Lung microvascular endothelial cell (primary cell): ENCODE measurements at regions not wholly inside any gene's neighbourhood (a gene's known extent, or its start where the extent isn't known, plus 50 kb on each side); places are given as distances from the start of the nearest gene placed in this dataset.
"Not testable (repeated sequence)": the region's sequence is repeated elsewhere in the genome, so short reads cannot be mapped to it uniquely, and the experiment has no call there.

Source experiments
- DNase-seq, 2 donors: peaks; one replicate each; pipeline versions ENCODE4 v3.0.0 to v3.0.0-alpha.2; 2010; ENCODE audit warnings: low read depth in 2 of 2

DNA sequence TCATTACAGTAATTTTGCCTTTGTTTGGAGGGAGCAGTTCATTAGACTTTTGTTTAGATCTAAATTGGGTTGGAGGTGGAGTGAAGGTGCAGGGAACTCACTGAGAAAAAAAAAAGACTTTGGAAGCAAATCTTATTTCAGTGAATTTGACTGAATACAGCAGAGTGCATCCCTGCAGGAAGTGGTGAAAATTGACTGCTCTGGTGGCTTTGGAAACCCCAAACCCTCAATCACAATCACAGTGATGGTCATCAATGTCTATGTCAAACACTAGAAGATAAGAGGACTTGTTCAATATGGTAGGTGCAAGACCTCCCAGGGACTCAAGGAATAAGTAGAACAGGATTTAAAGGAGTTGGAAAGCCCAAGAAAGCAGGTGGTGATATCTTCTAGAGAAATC is 76.0 kb upstream of the RASA1 start:
- DNase-seq = no peak

DNA sequence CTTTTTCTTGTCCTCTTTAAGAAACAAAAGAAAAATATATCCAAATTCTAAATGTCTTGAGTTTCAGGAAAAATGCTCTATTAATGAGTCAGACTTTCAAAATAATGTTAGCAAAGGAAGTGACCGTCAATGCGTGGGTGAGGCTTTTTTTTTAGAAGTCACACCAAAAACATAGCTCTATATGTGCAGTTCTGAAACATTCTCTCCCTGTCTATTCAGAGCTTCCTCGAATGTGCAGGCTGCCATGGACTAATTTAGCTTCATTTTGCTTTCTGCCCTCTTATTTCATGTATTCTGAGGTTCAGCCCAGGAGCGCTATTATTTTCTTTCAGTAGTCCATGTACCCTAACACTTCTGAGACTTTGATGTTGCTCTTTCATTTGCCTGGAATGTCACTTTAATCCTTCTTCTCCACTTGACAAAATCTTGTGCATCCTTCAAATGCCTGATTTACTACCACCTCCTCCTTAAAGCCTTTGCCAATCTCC is 72.5 kb upstream of the RASA1 start:
- DNase-seq = peak; percentile 30 to 81

DNA sequence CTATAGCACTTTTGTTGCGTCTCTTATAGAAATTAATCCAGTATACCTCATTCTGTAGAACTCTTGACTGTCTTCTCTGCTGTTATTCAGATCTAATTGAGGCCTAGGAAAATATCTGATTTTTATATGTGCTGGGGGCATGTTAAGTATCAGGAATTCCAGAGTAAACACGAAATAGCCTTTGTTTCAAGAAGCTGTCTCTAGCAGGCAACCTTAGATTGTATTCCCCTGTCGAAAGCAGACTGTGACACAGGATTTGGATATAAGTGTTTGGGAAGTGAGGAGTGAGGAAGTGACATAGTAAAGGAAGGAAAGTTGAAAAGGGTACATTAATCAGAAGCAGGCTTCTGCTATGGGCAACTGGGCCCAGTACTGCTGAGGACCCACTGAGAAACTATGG is 72.1 kb upstream of the RASA1 start:
- peak; percentile 2 to 56 for DNase-seq

DNA sequence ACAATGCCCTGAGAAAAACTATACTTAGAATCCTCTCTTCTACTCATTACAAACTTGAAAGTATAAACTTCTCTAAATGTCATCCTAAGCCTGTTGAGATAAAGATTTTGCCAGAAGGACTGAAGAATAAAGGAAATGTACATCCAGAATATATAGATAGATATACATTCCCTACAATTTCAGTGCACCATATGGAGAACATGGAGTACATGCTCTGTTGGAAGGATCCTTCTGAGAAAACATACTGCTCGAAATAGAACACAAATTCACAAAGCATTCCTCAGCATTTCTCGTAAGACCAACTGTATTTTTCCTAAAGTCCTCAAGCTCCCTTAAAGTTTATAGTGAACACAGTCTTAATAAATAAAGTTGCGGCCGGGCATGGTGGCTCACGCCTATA is 69.7 kb upstream of the RASA1 start:
- no peak for DNase-seq

DNA sequence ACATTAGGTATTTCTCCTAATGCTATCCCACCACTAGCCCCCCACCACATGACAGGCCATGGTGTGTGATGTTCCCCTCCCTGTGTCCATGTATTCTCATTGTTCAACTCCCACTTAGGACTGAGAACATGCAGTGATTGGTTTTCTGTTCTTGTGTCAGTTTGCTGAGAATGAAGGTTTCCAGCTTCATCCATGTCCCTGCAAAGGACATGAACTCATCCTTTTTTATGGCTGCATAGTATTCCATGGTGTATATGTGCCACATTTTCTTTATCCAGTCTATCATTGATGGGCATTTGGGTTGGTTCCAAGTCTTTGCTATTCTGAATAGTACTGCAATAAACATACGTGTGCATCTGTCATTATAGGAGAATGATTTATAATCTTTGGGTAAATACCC is 68.4 kb upstream of the RASA1 start:
- DNase-seq = not testable (repeated sequence)

DNA sequence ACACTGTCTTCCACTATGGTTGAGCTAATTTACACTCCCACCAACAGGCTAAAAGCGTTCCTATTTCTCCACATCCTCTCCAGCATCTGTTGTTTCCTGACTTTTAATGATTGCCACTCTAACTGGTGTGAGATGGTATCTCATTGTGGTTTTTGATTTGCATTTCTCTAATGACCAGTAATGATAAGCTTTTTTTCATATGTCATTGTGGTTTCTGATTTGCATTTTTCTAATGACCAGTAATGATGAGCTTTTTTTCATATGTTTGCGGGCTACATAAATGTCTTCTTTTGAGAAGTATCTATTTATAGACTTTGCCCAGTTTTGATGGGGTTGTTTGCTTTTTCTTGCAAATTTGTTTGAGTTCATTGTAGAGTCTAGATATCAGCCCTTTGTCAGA is 68.0 kb upstream of the RASA1 start:
- DNase-seq = not testable (repeated sequence)

DNA sequence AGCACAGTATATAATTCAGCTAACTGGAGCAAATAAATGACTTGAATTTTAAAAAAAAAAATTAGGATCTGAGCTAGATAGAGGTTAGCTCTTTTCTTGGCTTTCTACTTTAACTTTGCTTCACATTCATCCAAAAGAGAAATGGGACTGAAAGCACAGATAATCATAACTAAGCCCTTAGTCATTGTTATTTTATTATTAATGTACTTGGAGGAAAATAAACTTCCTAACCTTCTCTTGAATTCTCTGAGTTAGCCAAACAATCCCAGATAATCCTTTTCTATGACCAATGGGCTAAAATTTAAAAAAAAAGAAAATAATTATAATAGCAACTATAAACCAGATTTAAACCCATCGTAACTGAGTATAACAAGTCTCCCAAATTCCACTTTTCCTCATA is 57.6 kb upstream of the RASA1 start:
- no peak for DNase-seq

DNA sequence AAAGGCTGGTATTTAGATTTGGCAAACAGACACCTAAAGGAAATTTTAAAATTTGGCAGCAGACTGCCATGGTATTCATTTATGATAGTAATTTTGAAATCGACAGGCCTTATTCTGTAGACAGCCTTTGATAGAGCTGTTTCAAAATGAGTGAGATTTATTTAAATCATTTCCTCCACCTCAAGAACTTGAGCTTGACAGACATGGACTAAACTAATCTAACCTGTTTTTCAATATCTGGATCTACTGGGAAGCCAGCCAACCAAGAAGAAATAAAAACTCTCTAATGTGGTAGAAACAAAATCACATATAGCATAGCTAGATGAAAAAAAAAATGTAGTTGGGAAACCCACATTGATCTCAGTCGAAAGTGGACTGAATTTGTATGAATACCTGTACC is 56.9 kb upstream of the RASA1 start:
- no peak for DNase-seq

DNA sequence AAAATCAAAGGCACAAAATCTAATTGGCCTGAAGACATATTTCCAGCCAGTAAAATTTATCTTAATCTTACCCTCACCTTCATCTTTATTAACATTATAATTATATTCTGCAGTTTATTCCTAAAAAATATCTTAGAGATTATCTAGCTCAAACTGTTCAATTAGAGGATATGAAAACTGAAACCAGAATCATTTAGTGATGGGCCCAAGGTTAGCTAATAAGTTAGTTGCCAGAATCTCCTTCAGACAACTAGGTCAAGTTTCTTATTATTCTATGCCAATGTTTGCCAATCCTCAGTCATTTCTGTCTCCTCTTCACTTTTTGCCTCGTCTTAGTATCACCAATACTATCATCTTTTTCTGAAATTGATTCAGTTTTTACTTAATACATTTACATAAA is 56.0 kb upstream of the RASA1 start:
- no peak for DNase-seq

DNA sequence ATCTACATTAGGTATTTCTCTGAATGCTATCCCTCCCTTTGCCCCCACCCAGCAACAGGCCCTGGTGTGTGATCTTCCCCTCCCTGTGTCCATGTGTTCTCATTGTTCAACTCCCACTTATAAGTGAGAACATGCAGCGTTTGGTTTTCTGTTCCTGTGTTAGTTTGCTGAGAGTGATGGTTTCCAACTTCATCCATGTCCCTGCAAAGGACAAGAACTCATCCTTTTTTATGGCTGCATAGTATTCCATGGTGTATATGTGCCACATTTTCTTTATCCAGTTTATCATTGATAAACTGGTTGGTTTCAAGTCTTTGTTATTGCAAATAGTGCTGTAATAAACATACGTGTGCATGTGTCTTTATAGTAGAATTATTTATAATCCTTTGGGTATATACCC is 55.5 kb upstream of the RASA1 start:
- DNase-seq = not testable (repeated sequence)

DNA sequence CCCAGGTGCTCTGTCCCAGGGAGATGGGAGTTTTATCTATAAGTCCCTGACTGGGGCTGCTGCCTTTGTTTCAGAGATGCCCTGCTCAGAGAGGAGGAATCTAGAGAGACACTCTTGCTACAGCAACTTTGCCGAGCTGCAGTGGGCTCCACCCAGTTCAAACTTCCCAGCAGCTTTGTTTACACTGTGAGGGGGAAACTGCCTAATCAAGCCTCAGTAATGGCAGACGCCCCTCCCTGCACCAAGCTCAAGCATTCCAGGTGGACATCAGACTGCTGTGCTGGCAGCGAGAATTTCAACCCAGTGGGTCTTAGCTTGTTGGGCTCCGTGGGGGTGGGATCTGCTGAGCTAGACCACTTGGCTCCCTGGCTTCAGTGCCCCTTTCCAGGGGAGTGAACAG is 50.2 kb upstream of the RASA1 start:
- not testable (repeated sequence) for DNase-seq
